ENCODE measurements at regions not wholly inside any gene's neighbourhood (a gene's known extent, or its start where the extent isn't known, plus 50 kb on each side); places are given as distances from the start of the nearest gene placed in this dataset.

GRCh38 chrX:101729986-101730385 is 70.3 kb upstream of the ARMCX2 start:
- TF ChIP-seq GATA2 (IDR thresholded peaks at IDR 0.05; ENCODE audit: low read depth, low read length) (no peak), GATA3 (IDR thresholded peaks at IDR 0.05; ENCODE audit: low read depth, low read length) (no peak)
